Upper lobe of right lung (tissue), 1 donor: ENCODE measurements at regions not wholly inside any gene's neighbourhood (a gene's known extent, or its start where the extent isn't known, plus 50 kb on each side); places are given as distances from the start of the nearest gene placed in this dataset.
"Not testable (repeated sequence)": the region's sequence is repeated elsewhere in the genome, so short reads cannot be mapped to it uniquely, and the experiment has no call there.

Experiments used
- ATAC-seq: fragments of 200-7000 bp; cut with Tn5 transposase; one replicate; pipeline ENCODE4 v1.9.1; 2020; ENCODE audit warnings: mild to moderate bottlenecking, moderate library complexity
- DNase-seq: peaks from one replicate; pipeline ENCODE4 v3.0.0-alpha.2; 2020
- H3K27ac ChIP-seq: fragments of 200-600 bp; one replicate; pipeline ENCODE4 v1.8.0; 2022
- H3K27me3 ChIP-seq: fragments of 200-600 bp; one replicate; pipeline ENCODE4 v1.8.0; 2022; ENCODE audit warnings: mild to moderate bottlenecking
- H3K36me3 ChIP-seq: fragments of 200-600 bp; one replicate; pipeline ENCODE4 v1.8.0; 2022
- H3K4me1 ChIP-seq: fragments of 200-600 bp; one replicate; pipeline ENCODE4 v1.8.0; 2022
- H3K4me3 ChIP-seq: fragments of 200-600 bp; one replicate; pipeline ENCODE4 v1.8.0; 2022; ENCODE audit warnings: mild to moderate bottlenecking
- H3K9me3 ChIP-seq: fragments of 200-600 bp; one replicate; pipeline ENCODE4 v1.8.0; 2022
- intact Hi-C: fragments of 100-400 bp; cut with DNase I; formaldehyde crosslinking; loops from one replicate; pipeline ENCODE4 v1.11.0; 2022
- TF ChIP-seq, protein P1 (sequence below): fragments of 200-600 bp; IDR thresholded peaks from one replicate; pipeline ENCODE4 v1.8.0; 2022; ENCODE audit warnings: antibody characterized with exemption
- donor health status: DM: no; HTN: yes; CAD: no; lungs with severe emphysema.

DNA sequence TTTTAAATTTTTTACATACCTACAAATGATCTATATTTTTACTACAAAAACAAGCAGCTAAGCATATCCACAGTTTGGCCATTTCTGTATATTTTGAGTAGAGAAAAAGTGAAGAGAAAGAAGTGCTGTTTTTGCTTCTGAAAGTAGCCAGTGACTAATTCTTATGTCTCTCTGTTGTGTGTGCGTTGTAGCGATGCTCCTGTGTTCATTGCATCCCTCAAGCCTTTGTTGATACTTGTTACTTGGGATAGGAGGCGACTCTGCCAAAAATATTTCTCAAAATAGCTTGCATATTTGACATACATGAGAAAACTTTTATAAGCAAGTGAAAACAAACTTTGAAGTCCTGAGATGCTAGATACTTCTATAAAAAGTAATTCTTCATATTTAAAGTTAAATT lies 714.1 kb downstream of the FSCB start:
- TF ChIP-seq, protein P1, sequence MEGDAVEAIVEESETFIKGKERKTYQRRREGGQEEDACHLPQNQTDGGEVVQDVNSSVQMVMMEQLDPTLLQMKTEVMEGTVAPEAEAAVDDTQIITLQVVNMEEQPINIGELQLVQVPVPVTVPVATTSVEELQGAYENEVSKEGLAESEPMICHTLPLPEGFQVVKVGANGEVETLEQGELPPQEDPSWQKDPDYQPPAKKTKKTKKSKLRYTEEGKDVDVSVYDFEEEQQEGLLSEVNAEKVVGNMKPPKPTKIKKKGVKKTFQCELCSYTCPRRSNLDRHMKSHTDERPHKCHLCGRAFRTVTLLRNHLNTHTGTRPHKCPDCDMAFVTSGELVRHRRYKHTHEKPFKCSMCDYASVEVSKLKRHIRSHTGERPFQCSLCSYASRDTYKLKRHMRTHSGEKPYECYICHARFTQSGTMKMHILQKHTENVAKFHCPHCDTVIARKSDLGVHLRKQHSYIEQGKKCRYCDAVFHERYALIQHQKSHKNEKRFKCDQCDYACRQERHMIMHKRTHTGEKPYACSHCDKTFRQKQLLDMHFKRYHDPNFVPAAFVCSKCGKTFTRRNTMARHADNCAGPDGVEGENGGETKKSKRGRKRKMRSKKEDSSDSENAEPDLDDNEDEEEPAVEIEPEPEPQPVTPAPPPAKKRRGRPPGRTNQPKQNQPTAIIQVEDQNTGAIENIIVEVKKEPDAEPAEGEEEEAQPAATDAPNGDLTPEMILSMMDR = no peak
- no peak overlapping the region for H3K4me3 ChIP-seq
- H3K27me3 ChIP-seq = no peaks in the 10 kb centered on the region
- H3K9me3 ChIP-seq = no peaks in the 10 kb centered on the region
- no peak for DNase-seq
- ATAC-seq = no peak
- no peaks in the 10 kb centered on the region for H3K4me1 ChIP-seq
- intact Hi-C loops = no loop called here
- H3K36me3 ChIP-seq = no peaks in the 10 kb centered on the region
- H3K27ac ChIP-seq = no peak overlapping the region

DNA sequence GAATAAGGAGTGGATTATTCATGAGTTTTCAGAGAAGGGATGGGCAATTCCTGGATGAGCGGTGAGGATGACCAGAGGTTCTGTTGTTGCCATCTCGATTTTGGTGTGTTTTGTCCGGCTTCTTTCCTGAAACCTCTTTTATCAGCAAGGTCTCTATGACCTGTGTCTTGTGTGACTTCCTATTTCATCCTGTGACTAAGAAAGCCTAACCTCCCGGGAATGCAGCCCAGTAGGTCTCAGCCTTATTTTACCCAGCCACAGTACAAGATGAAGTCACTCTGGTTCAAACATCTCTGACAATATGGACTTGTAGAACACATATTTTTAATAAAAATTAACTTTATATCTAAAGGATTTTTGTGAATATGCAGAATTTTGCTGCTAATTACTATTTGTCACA lies 716.4 kb downstream of the FSCB start:
- TF ChIP-seq, protein P1 = no peak
- DNase-seq (no peak), ATAC-seq (no peak)
- Histone ChIP-seq H3K4me3 (no peak overlapping the region), H3K27ac (no peak overlapping the region), H3K9me3 (no peaks in the 10 kb centered on the region), H3K4me1 (no peaks in the 10 kb centered on the region), H3K36me3 (no peaks in the 10 kb centered on the region), H3K27me3 (no peaks in the 10 kb centered on the region)
- intact Hi-C loops = no loop called here

DNA sequence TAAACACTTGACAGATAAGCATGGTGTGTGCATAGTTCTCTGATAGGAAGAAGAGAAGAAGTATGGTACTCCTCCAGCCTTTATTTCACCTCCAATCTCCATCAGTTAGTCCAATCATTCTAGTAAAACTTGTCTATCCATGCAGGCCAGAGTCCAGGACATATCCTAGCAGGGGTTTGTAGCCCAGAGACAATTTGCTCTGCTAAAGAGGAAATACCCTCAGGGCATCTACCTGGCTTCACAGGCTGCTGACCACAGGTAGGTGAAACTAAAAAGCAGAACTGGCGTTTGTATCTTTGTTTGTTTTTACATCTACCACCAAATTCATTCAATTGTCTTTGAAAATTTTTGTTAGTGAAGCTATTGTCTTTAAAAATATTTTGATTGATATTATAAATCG lies 717.6 kb downstream of the FSCB start:
- TF ChIP-seq, protein P1 = no peak
- intact Hi-C loops = no loop called here

DNA sequence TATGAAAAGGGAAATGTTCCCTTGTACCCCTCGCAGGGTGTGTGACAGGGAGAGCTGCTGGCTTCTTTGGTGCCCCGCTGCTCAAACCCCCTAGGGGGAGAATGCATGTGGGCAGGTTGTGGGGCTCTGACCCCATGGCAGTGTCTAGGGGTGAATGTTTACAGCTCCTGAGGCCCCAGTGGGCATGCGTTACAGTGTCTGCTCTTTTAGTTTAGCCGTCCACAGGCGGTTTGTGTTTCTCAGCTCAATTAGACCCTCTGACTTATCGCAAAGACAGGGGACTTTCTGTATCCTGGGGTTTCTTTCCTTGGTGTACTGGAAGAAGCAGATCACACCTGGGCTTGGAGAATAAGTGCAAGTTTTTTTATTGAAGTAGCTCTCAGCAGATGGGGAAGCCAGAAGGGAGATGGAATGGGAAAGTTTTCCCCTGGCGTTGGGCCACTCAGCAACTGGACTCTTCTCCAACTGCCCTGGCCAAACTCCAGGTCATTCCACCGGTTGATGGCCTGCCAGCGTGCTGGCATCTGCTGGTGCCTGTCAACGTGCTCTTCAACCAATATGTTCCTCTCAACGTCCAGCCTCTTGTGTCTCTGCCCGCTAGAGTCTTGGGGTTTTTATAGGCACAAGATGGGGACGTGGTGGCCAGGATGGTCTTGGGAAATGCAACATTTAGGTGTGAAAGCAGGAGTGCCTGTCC lies 720.9 kb downstream of the FSCB start:
- Histone ChIP-seq H3K36me3 (no peaks in the 10 kb centered on the region), H3K4me3 (no peak overlapping the region), H3K27ac (no peak overlapping the region), H3K4me1 (no peaks in the 10 kb centered on the region), H3K9me3 (no peaks in the 10 kb centered on the region), H3K27me3 (no peaks in the 10 kb centered on the region)
- DNase-seq (no peak), ATAC-seq (no peak)
- intact Hi-C loops = no loop called here
- TF ChIP-seq, protein P1 = no peak

More for the DNA sequence above, 717.6 kb downstream of the FSCB start:
- Histone ChIP-seq H3K27me3 (no peaks in the 10 kb centered on the region), H3K4me1 (no peaks in the 10 kb centered on the region), H3K36me3 (no peaks in the 10 kb centered on the region), H3K4me3 (no peak overlapping the region), H3K27ac (no peak overlapping the region), H3K9me3 (no peaks in the 10 kb centered on the region)
- DNase-seq = no peak
- no peak for ATAC-seq

DNA sequence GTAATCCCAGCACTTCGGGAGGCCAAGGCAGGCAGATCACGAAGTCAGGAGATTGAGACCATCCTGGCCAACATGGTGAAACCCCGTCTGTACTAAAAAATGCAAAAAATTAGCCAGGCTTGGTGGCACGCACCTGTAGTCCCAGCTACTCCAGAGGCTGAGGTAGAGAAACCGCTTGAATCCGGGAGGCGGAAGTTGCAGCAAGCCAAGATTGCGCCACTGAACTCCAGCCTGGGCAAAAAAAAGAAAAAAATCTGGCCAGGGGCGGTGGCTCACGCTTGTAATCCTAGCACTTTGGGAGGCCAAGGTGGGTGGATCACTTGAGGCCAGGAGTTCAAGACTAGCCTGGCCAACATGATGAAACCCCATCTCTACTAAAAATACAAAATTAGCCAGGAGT lies 722.7 kb downstream of the FSCB start:
- H3K36me3 ChIP-seq, H3K4me1 ChIP-seq, H3K27me3 ChIP-seq, ATAC-seq, H3K27ac ChIP-seq, intact Hi-C loops, H3K9me3 ChIP-seq, DNase-seq, H3K4me3 ChIP-seq: not testable (repeated sequence)

DNA sequence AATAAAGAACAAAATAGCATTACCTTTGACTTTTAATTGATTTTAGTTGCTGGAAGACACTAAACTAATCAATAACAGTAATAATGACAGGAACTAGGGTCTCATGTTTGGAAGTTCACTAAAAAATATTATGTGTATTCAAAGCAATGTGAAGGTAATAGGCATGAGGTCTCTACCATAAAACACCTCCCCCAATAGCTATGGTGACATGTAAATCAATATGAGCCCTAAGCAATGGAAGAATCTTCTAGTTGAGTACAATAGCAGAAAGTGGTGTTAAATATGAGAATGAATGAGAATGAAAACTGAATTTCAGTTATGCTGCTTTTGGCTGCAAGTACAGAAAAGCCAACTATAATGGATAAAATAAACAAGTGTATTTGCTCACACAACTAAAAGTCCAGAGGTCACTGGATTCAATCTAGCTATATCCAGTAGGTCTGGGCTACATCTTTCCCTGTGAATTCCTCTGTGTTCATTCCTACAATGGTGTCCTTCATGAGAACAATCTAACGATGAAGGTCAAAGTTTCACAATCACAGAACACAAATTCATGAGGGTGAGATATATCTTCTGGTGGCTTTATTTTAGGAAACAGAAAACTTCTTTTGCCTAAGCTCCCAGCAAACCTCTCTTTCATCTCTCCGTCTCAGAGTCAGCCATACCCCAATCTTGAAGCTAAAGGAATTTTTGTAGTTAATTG lies 728.0 kb downstream of the FSCB start:
- ATAC-seq (no peak), DNase-seq (no peak)
- Histone ChIP-seq H3K27me3 (no peaks in the 10 kb centered on the region), H3K9me3 (no peaks in the 10 kb centered on the region), H3K27ac (no peak overlapping the region), H3K4me1 (no peaks in the 10 kb centered on the region), H3K4me3 (no peak overlapping the region), H3K36me3 (no peaks in the 10 kb centered on the region)
- TF ChIP-seq, protein P1 = no peak
- intact Hi-C loops = no loop called here
